ENCODE measurements at regions not wholly inside any gene's neighbourhood (a gene's known extent, or its start where the extent isn't known, plus 50 kb on each side); places are given as distances from the start of the nearest gene placed in this dataset.

- no peaks in the 10 kb centered on the region for H3K79me2 ChIP-seq (ENCODE audit: control insufficient read depth, insufficient read depth, low read length)
- H4K20me1 ChIP-seq (replicated peaks; ENCODE audit: control insufficient read depth, insufficient read depth, low read length), result no peaks in the 10 kb centered on the region
- POLR2A ChIA-PET, result no interaction called here
- no peaks in the 10 kb centered on the region for H3K27me3 ChIP-seq (ENCODE audit: control insufficient read depth in 2 of 2, insufficient read depth in 2 of 2, low read length in 2 of 2)
- no peak for ATAC-seq
- CTCF ChIA-PET (ENCODE audit: low intra/inter-chr PET ratio), result no interaction called here
- intact Hi-C loops (cut with micrococcal nuclease), result no loop called here
- no TSS peak for BruUV-seq (replicated peaks)
- H2AFZ ChIP-seq (ENCODE audit: low read depth, low read length), result no peak overlapping the region
- no peak for DNase-seq (ENCODE audit: extremely low read depth in 1 of 4, low spot score in 3 of 4)
- 0% methylated on average over 3 of the region's 3 CpGs for WGBS (ENCODE audit: insufficient coverage, low coverage, missing lambda C conversion rate)
- H3K36me3 ChIP-seq (ENCODE audit: control insufficient read depth, insufficient read depth, low read length), result no peaks in the 10 kb centered on the region
- H3K4me2 ChIP-seq (ENCODE audit: insufficient read depth, low read length), result no peak overlapping the region
- no peaks in the 10 kb centered on the region for H3K9me3 ChIP-seq (replicated peaks; ENCODE audit: control insufficient read depth, insufficient read depth, low read depth, low read length)
- TF ChIP-seq ZNF12 (CRISPR knock-in tag; IDR thresholded peaks at IDR 0.05) (no peak), ZFPM2 (CRISPR knock-in tag; IDR thresholded peaks at IDR 0.05) (no peak), POLR3A (IDR thresholded peaks at IDR 0.05; ENCODE audit: borderline replicate concordance, extremely low read depth, insufficient read depth, insufficient read length) (no peak), BRD4 (IDR thresholded peaks at IDR 0.05) (no peak), ZNF592 (IDR thresholded peaks at IDR 0.05) (no peak), TOE1 (IDR thresholded peaks at IDR 0.05; ENCODE audit: borderline replicate concordance) (no peak), TOE1 (CRISPR knock-in tag; IDR thresholded peaks at IDR 0.05; ENCODE audit: borderline replicate concordance, low read depth) (no peak), ZNF140 (CRISPR knock-in tag; IDR thresholded peaks at IDR 0.05) (no peak), GMEB1 (CRISPR knock-in tag; IDR thresholded peaks at IDR 0.05) (no peak), MTF1 (CRISPR knock-in tag; IDR thresholded peaks at IDR 0.05; ENCODE audit: borderline replicate concordance) (no peak), NR4A1 (CRISPR knock-in tag; IDR thresholded peaks at IDR 0.05) (no peak), NR4A1 (tag; IDR thresholded peaks at IDR 0.05) (no peak), HSF4 (CRISPR knock-in tag; IDR thresholded peaks at IDR 0.05; ENCODE audit: borderline replicate concordance) (no peak), CREB1 (IDR thresholded peaks at IDR 0.05) (no peak), CREB1 (CRISPR knock-in tag; IDR thresholded peaks at IDR 0.05) (no peak)
- FAIRE-seq, result no peak
- no peak overlapping the region for H3K4me3 ChIP-seq
- H3K9me1 ChIP-seq (ENCODE audit: control insufficient read depth, insufficient read depth, low read length), result no peaks in the 10 kb centered on the region
- H3K27ac ChIP-seq (ENCODE audit: extremely low read depth, low read depth, low read length), result no peak overlapping the region
- in situ Hi-C loops (cut with MboI), result no loop called here
- no peaks in the 10 kb centered on the region for H3K4me1 ChIP-seq (replicated peaks in 1 of 2; ENCODE audit: control insufficient read depth in 2 of 2, insufficient read depth in 2 of 2, low read length in 2 of 2)
- no peak overlapping the region for H3K9ac ChIP-seq (ENCODE audit: insufficient read depth in 1 of 2, low read depth in 2 of 2, low read length in 2 of 2)
Observed at GRCh38 chr3:180223268-180223667, 186.5 kb upstream of the PEX5L start.
